ENCODE measurements at regions not wholly inside any gene's neighbourhood (a gene's known extent, or its start where the extent isn't known, plus 50 kb on each side); places are given as distances from the start of the nearest gene placed in this dataset.

DNA sequence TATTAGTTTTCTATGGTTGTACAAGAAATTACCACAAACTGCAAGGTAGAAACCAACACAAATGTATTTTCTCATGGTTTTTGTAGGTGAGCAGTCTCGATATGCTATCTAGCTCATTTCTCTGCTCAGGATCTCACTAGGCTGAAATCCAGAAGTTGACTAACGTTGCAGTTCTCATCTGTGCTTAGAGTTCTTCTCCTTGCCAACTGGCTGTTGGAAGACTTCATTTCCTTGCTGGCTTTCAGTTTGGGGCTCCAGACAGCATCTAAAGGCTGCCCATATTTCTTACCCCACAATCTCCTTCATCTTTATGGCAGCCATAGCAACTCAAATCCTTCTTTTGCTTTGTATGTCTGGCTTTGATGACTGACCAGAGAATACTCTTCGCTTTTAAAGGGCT is 362.6 kb upstream of the ADGRL4 start:
- Histone ChIP-seq H3K9me3 (ENCODE audit: control insufficient read depth in 3 of 3, low read length in 3 of 3) (no peaks in the 10 kb centered on the region), H3K36me3 (ENCODE audit: control insufficient read depth in 3 of 3, insufficient read depth in 3 of 3, low read length in 3 of 3) (no peaks in the 10 kb centered on the region), H3K27ac (ENCODE audit: low read depth, low read length) (no peak overlapping the region), H3K4me1 (ENCODE audit: control insufficient read depth in 3 of 3, insufficient read depth in 3 of 3, low read length in 3 of 3) (no peaks in the 10 kb centered on the region), H3K9ac (ENCODE audit: low read depth in 1 of 3, low read length in 3 of 3) (no peak overlapping the region), H3K27me3 (ENCODE audit: control insufficient read depth in 3 of 3, insufficient read depth in 3 of 3, low read length in 3 of 3) (no peaks in the 10 kb centered on the region), H3K4me3 (ENCODE audit: low read length in 3 of 3) (no peak overlapping the region)

DNA sequence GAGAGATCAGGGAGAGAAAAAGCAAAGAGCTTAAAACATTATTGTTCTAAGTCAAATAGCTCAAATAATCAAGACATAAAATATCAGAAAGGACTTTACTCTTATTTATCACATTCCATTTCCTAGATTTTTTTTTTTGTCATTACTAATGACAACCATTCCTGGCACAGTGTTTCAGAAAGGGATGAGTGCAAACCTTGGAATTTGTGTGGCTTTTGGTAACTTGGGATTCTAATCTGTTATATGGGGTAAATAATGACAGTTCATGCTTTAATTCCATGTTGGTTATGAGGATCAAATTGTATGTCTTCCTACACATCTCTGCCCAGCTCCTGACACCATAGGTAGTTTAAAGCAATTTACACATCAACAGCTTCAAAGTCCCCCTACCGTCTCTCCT is 358.4 kb upstream of the ADGRL4 start:
- Histone ChIP-seq H3K4me1 (ENCODE audit: control insufficient read depth in 3 of 3, insufficient read depth in 3 of 3, low read length in 3 of 3) (no peaks in the 10 kb centered on the region), H3K9me3 (ENCODE audit: control insufficient read depth in 3 of 3, low read length in 3 of 3) (no peaks in the 10 kb centered on the region), H3K36me3 (ENCODE audit: control insufficient read depth in 3 of 3, insufficient read depth in 3 of 3, low read length in 3 of 3) (no peaks in the 10 kb centered on the region), H3K27me3 (ENCODE audit: control insufficient read depth in 3 of 3, insufficient read depth in 3 of 3, low read length in 3 of 3) (no peaks in the 10 kb centered on the region), H3K4me3 (ENCODE audit: low read length in 3 of 3) (no peak overlapping the region), H3K9ac (ENCODE audit: low read depth in 1 of 3, low read length in 3 of 3) (no peak overlapping the region), H3K27ac (ENCODE audit: low read depth, low read length) (no peak overlapping the region)

DNA sequence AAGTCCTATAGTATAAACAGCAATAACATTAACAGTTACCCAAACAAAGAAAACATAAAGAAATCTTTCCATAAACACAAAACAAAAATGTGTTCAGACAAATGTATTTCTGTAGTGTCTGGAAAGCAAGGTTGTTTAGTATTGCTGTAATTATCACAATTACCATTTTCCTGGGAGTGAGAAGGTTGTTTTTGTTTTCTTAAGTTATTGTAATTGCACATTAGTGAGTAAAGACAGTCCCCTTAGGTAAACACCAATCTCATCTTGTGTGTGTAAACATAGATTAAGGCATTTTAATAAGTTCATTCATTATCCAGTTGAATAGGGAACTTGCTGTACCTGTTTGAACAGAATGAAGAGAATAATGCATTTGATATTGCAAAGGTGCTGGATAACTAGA is 356.9 kb upstream of the ADGRL4 start:
- Histone ChIP-seq H3K4me1 (ENCODE audit: control insufficient read depth in 3 of 3, insufficient read depth in 3 of 3, low read length in 3 of 3) (no peaks in the 10 kb centered on the region), H3K9ac (ENCODE audit: low read depth in 1 of 3, low read length in 3 of 3) (no peak overlapping the region)

DNA sequence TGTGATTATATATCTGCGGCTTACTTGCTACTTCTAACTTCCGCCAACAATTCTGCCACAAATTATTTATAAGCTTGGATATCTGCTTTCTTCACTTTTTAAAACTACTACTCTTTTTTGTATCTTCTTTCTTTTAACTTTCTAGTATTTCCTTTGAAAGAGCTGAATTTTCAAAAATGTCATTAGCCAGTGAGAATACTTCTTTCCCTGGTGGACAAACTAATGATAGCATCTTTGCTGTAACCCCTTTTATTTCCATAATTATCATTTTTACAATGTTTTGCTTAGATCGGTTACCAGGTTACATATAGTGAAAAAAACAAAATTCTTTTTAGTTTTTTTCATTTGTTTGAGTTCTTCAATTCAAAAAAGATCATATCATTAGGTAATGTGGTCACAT is 355.9 kb upstream of the ADGRL4 start:
- H3K4me3 ChIP-seq (ENCODE audit: low read length in 3 of 3), result no peak overlapping the region
- no peaks in the 10 kb centered on the region for H3K36me3 ChIP-seq (ENCODE audit: control insufficient read depth in 3 of 3, insufficient read depth in 3 of 3, low read length in 3 of 3)
- H3K4me1 ChIP-seq (ENCODE audit: control insufficient read depth in 3 of 3, insufficient read depth in 3 of 3, low read length in 3 of 3), result no peaks in the 10 kb centered on the region
- H3K9ac ChIP-seq (ENCODE audit: low read depth in 1 of 3, low read length in 3 of 3), result no peak overlapping the region
- H3K27ac ChIP-seq (ENCODE audit: low read depth, low read length), result no peak overlapping the region
- no peaks in the 10 kb centered on the region for H3K9me3 ChIP-seq (ENCODE audit: control insufficient read depth in 3 of 3, low read length in 3 of 3)
- H3K27me3 ChIP-seq (ENCODE audit: control insufficient read depth in 3 of 3, insufficient read depth in 3 of 3, low read length in 3 of 3), result no peaks in the 10 kb centered on the region

More for the DNA sequence above, 356.9 kb upstream of the ADGRL4 start:
- Histone ChIP-seq H3K27me3 (ENCODE audit: control insufficient read depth in 3 of 3, insufficient read depth in 3 of 3, low read length in 3 of 3) (no peaks in the 10 kb centered on the region), H3K4me3 (ENCODE audit: low read length in 3 of 3) (no peak overlapping the region), H3K9me3 (ENCODE audit: control insufficient read depth in 3 of 3, low read length in 3 of 3) (no peaks in the 10 kb centered on the region), H3K27ac (ENCODE audit: low read depth, low read length) (no peak overlapping the region), H3K36me3 (ENCODE audit: control insufficient read depth in 3 of 3, insufficient read depth in 3 of 3, low read length in 3 of 3) (no peaks in the 10 kb centered on the region)

DNA sequence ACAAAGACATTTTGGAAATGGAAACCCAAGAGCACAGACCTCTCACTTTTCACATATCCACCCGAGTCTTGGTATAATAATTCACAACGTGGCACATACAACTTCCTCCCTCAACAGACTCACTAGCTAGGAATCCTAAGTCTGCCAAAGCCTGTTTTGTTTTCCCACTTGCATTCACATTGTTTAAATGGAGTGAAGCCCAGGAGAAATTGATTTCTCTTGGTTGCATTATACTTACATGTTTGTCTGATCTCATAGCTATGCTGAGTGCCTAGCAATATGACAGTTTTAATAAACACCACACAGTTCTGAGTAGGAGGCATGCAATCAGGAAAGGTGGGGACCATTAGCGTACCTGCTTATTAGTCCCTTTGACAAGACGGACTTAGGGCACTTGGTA is 348.6 kb upstream of the ADGRL4 start:
- H3K27ac ChIP-seq (ENCODE audit: low read depth, low read length), result no peak overlapping the region
- no peaks in the 10 kb centered on the region for H3K27me3 ChIP-seq (ENCODE audit: control insufficient read depth in 3 of 3, insufficient read depth in 3 of 3, low read length in 3 of 3)
- no peaks in the 10 kb centered on the region for H3K36me3 ChIP-seq (ENCODE audit: control insufficient read depth in 3 of 3, insufficient read depth in 3 of 3, low read length in 3 of 3)
- no peak overlapping the region for H3K9ac ChIP-seq (ENCODE audit: low read depth in 1 of 3, low read length in 3 of 3)
- H3K4me1 ChIP-seq (ENCODE audit: control insufficient read depth in 3 of 3, insufficient read depth in 3 of 3, low read length in 3 of 3), result no peaks in the 10 kb centered on the region
- H3K9me3 ChIP-seq (ENCODE audit: control insufficient read depth in 3 of 3, low read length in 3 of 3), result no peaks in the 10 kb centered on the region
- no peak overlapping the region for H3K4me3 ChIP-seq (ENCODE audit: low read length in 3 of 3)

DNA sequence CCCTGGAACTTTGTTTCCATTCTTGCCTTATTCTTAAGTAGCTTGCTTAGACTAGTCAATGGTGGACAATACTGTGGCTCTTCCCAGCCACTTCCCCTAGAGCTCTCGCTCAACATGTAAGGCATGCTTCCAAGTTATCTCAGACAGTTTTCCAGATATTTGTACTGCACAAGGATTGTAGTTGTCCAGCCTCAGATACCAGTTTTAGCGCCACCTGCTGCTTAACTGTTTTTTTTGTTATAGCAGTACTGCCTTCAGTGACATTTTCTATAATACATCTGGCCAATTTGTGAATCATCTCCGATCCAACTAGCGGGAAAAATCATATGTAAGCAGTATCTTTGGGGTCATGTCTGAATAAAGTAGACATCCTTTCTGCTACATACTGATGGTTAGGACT is 346.7 kb upstream of the ADGRL4 start:
- Histone ChIP-seq H3K27me3 (ENCODE audit: control insufficient read depth in 3 of 3, insufficient read depth in 3 of 3, low read length in 3 of 3) (no peaks in the 10 kb centered on the region), H3K9ac (ENCODE audit: low read depth in 1 of 3, low read length in 3 of 3) (no peak overlapping the region), H3K4me1 (ENCODE audit: control insufficient read depth in 3 of 3, insufficient read depth in 3 of 3, low read length in 3 of 3) (no peaks in the 10 kb centered on the region), H3K9me3 (ENCODE audit: control insufficient read depth in 3 of 3, low read length in 3 of 3) (no peaks in the 10 kb centered on the region), H3K36me3 (ENCODE audit: control insufficient read depth in 3 of 3, insufficient read depth in 3 of 3, low read length in 3 of 3) (no peaks in the 10 kb centered on the region), H3K4me3 (ENCODE audit: low read length in 3 of 3) (no peak overlapping the region), H3K27ac (ENCODE audit: low read depth, low read length) (no peak overlapping the region)

DNA sequence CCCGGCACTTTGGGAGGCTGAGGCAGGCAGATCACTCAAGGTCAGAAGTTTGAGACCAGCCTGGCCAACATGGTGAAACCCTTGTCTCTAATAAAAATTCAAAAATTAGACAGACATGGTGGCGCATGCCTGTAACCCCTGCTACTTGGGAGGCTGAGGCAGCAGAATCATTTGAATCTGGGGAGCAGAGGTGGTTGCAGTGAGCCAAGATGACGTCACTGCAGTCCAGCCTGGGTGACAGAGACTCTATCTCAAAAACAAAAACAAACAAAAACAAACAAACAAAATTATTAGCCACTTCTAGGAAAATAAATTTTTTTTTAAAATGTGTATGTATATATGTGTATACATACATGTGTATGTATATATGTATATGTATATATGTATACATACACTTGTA is 320.3 kb upstream of the ADGRL4 start:
- no peak overlapping the region for H3K9ac ChIP-seq (ENCODE audit: low read depth in 1 of 3, low read length in 3 of 3)
- no peaks in the 10 kb centered on the region for H3K27me3 ChIP-seq (ENCODE audit: control insufficient read depth in 3 of 3, insufficient read depth in 3 of 3, low read length in 3 of 3)
- H3K4me3 ChIP-seq (ENCODE audit: low read length in 3 of 3), result no peak overlapping the region
- H3K9me3 ChIP-seq (ENCODE audit: control insufficient read depth in 3 of 3, low read length in 3 of 3), result no peaks in the 10 kb centered on the region
- no peak overlapping the region for H3K27ac ChIP-seq (ENCODE audit: low read depth, low read length)
- no peaks in the 10 kb centered on the region for H3K36me3 ChIP-seq (ENCODE audit: control insufficient read depth in 3 of 3, insufficient read depth in 3 of 3, low read length in 3 of 3)
- no peaks in the 10 kb centered on the region for H3K4me1 ChIP-seq (ENCODE audit: control insufficient read depth in 3 of 3, insufficient read depth in 3 of 3, low read length in 3 of 3)

DNA sequence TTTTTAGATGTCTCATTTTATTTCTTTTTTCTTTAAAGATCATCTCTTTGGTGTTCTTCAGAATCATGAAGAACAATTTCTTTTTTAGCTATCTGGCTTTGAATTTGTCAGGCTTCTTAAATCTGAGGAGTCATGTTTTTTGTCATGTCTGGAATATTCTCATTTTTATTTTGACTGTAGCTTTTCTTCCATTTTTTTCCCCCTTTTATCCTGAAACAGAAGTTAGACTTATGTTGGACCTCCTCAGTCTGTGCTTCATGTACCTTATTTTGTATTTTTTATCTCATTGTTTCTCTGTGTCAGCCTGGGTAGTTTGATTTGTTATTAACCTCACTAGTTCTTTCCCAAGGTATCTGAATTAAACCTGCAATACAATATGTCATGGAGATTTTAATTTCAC is 319.2 kb upstream of the ADGRL4 start:
- Histone ChIP-seq H3K9ac (ENCODE audit: low read depth in 1 of 3, low read length in 3 of 3) (no peak overlapping the region), H3K27me3 (ENCODE audit: control insufficient read depth in 3 of 3, insufficient read depth in 3 of 3, low read length in 3 of 3) (no peaks in the 10 kb centered on the region), H3K36me3 (ENCODE audit: control insufficient read depth in 3 of 3, insufficient read depth in 3 of 3, low read length in 3 of 3) (no peaks in the 10 kb centered on the region), H3K27ac (ENCODE audit: low read depth, low read length) (no peak overlapping the region), H3K4me1 (ENCODE audit: control insufficient read depth in 3 of 3, insufficient read depth in 3 of 3, low read length in 3 of 3) (no peaks in the 10 kb centered on the region), H3K4me3 (ENCODE audit: low read length in 3 of 3) (no peak overlapping the region), H3K9me3 (ENCODE audit: control insufficient read depth in 3 of 3, low read length in 3 of 3) (no peaks in the 10 kb centered on the region)

DNA sequence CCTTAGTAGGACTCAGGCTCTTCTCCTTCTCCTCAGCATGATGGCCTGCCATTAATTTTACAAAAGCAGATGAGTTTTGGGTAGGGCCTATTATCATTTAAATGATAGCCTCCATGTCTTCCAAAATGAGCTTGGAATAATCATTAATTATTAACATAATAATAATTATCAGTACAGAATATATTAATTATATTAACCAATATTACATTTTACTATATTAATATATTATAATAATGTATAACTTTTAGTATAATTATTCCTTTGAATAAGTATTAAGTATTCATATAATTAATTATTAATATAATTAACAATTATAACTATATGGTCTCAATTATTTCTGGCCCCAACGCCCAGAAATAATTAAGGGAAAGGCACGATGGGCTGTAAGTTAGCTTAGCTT is 318.6 kb upstream of the ADGRL4 start:
- Histone ChIP-seq H3K27me3 (ENCODE audit: control insufficient read depth in 3 of 3, insufficient read depth in 3 of 3, low read length in 3 of 3) (no peaks in the 10 kb centered on the region), H3K4me3 (ENCODE audit: low read length in 3 of 3) (no peak overlapping the region), H3K9ac (ENCODE audit: low read depth in 1 of 3, low read length in 3 of 3) (no peak overlapping the region), H3K9me3 (ENCODE audit: control insufficient read depth in 3 of 3, low read length in 3 of 3) (no peaks in the 10 kb centered on the region), H3K4me1 (ENCODE audit: control insufficient read depth in 3 of 3, insufficient read depth in 3 of 3, low read length in 3 of 3) (no peaks in the 10 kb centered on the region), H3K27ac (ENCODE audit: low read depth, low read length) (no peak overlapping the region), H3K36me3 (ENCODE audit: control insufficient read depth in 3 of 3, insufficient read depth in 3 of 3, low read length in 3 of 3) (no peaks in the 10 kb centered on the region)

DNA sequence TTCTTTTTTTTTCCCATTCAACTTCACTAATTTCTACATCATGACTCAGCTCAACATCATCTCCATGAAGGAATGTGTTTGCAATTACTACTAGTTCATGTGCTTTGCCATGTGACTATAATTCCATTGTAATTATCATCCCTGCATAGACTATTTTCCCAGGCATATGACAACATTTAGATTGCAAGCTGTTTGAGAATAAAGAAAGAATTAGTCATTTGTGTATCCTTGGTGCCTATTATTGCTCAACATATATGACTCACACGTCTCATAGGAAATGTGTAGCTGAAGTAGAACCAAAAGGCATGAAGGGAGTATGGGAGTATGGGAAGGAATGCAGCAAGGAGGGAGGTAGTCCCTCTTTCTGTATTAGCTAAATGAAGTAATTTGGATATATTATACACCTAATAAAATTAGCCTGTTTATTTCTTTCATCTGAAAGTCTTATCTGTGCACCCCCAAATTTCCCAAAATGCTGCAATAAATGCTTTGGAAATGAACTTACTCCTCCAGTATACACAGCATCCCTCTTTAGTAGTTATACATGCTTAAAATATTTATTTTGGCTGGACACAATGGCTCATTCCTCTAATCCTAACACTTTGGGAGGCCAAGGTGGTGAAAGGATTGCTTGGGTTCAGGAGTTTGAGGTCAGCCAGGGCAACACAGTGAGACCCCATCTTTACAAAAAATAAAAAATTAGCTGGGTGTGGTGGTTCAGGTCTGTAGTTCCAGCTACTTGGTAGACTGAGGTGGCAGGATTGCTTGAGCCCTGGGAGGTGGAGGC is 316.9 kb upstream of the ADGRL4 start:
- Histone ChIP-seq H3K9me3 (ENCODE audit: control insufficient read depth in 3 of 3, low read length in 3 of 3) (no peaks in the 10 kb centered on the region), H3K4me3 (ENCODE audit: low read length in 3 of 3) (no peak overlapping the region), H3K27ac (ENCODE audit: low read depth, low read length) (no peak overlapping the region), H3K4me1 (ENCODE audit: control insufficient read depth in 3 of 3, insufficient read depth in 3 of 3, low read length in 3 of 3) (no peaks in the 10 kb centered on the region), H3K9ac (ENCODE audit: low read depth in 1 of 3, low read length in 3 of 3) (no peak overlapping the region), H3K27me3 (ENCODE audit: control insufficient read depth in 3 of 3, insufficient read depth in 3 of 3, low read length in 3 of 3) (no peaks in the 10 kb centered on the region), H3K36me3 (ENCODE audit: control insufficient read depth in 3 of 3, insufficient read depth in 3 of 3, low read length in 3 of 3) (no peaks in the 10 kb centered on the region)
